HL-60/S4 (cell line): ENCODE measurements at regions not wholly inside any gene's neighbourhood (a gene's known extent, or its start where the extent isn't known, plus 50 kb on each side); places are given as distances from the start of the nearest gene placed in this dataset.
"Not testable (repeated sequence)": the region's sequence is repeated elsewhere in the genome, so short reads cannot be mapped to it uniquely, and the experiment has no call there.

Source experiments
- in situ Hi-C: fragments of 300-500 bp; cut with MboI; formaldehyde crosslinking; loops from 2 replicates; pipeline ENCODE4 v1.14.3; 2022; ENCODE audit warnings: low sequenced_read_pairs

GRCh38 chr3:152209060-152209459 is 59.7 kb upstream of the MBNL1 start:
- in situ Hi-C loops: no loop called here

- in situ Hi-C loops: no loop called here
These were observed 59.0 kb upstream of the MBNL1 start for GRCh38 chr3:152209776-152210175.

GRCh38 chr3:152210697-152211096 is 58.0 kb upstream of the MBNL1 start:
- in situ Hi-C loops: no loop called here

- in situ Hi-C loops: no loop called here
These were observed 57.1 kb upstream of the MBNL1 start for GRCh38 chr3:152211655-152212054.

GRCh38 chr3:152213203-152213602 is 55.5 kb upstream of the MBNL1 start:
- in situ Hi-C loops: no loop called here

GRCh38 chr3:152213938-152214337 is 54.8 kb upstream of the MBNL1 start:
- in situ Hi-C loops: no loop called here

- in situ Hi-C loops: not testable (repeated sequence)
These were observed 51.5 kb upstream of the MBNL1 start for GRCh38 chr3:152216960-152217865.

GRCh38 chr3:152218602-152219001 is 50.1 kb upstream of the MBNL1 start:
- in situ Hi-C loops: no loop called here
